Vagina (tissue), 2 donors: ENCODE measurements at regions not wholly inside any gene's neighbourhood (a gene's known extent, or its start where the extent isn't known, plus 50 kb on each side); places are given as distances from the start of the nearest gene placed in this dataset.

Experiments
- POLR2A ChIP-seq, 2 donors: fragments of 450-650 bp; IDR thresholded peaks; one replicate each; pipeline ENCODE4 v1.6.1; 2017; ENCODE audit warnings: antibody characterized with exemption in 2 of 2, mild to moderate bottlenecking in 2 of 2, moderate library complexity in 2 of 2
- TF ChIP-seq, protein P1 (sequence below), 3 experiments: fragments of 450-650 bp in 2 of 3; fragments of 200-600 bp in 1 of 3; sonication (generic) in 1 of 3; IDR thresholded peaks; one replicate each; pipeline ENCODE4 v1.5.1; 2017 to 2019; ENCODE audit warnings: antibody characterized with exemption in 3 of 3, mild to moderate bottlenecking in 2 of 3, moderate library complexity in 2 of 3

DNA sequence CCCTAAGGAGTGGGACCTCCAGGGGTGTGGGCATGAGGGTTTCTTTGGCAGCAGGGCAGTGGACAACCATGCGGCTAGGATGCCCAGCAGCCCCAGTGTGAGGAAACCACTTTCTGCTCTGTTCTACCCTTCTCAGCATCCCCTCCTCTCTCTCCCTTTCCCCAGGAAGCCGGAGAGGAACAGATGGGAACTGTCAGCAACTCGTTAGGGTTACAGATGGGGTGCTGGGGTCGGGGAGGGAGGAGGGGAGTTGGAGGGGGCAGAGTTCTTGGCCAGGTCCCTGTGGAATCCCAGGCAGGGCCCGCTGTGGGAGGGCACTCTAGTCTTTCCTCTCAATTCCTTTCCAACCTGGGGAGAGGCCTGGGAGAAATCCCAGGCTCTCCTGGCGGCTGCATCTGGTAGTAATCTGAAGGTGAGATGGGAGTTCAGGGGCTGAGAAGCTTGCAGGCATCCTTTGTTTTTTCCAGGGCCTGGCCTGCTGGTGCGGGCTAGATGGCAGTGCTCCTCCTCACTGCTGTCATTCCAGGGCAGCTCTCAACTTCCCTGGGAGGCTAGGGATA, 93.9 kb upstream of the CSF3R start:
- TF ChIP-seq POLR2A (IDR thresholded peaks at IDR 0.05), result no peak
- TF ChIP-seq, protein P1, sequence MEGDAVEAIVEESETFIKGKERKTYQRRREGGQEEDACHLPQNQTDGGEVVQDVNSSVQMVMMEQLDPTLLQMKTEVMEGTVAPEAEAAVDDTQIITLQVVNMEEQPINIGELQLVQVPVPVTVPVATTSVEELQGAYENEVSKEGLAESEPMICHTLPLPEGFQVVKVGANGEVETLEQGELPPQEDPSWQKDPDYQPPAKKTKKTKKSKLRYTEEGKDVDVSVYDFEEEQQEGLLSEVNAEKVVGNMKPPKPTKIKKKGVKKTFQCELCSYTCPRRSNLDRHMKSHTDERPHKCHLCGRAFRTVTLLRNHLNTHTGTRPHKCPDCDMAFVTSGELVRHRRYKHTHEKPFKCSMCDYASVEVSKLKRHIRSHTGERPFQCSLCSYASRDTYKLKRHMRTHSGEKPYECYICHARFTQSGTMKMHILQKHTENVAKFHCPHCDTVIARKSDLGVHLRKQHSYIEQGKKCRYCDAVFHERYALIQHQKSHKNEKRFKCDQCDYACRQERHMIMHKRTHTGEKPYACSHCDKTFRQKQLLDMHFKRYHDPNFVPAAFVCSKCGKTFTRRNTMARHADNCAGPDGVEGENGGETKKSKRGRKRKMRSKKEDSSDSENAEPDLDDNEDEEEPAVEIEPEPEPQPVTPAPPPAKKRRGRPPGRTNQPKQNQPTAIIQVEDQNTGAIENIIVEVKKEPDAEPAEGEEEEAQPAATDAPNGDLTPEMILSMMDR (IDR thresholded peaks at IDR 0.05), result no peak
